AG04450 (cell line): ENCODE measurements at regions not wholly inside any gene's neighbourhood (a gene's known extent, or its start where the extent isn't known, plus 50 kb on each side); places are given as distances from the start of the nearest gene placed in this dataset.

ENCODE experiments used
- CTCF ChIA-PET: fragments of 300-600, 350-600 bp; formaldehyde crosslinking; extraction: SDS; loops from one replicate; lab custom pipeline; 2022; ENCODE audit warnings: antibody characterized with exemption, inconsistent platforms; lab: Charles Lee
- POLR2A ChIA-PET: fragments of 350-600 bp; formaldehyde crosslinking; extraction: SDS; loops from one replicate; lab custom pipeline; 2021; ENCODE audit warnings: antibody characterized with exemption, inconsistent platforms; lab: Yijun Ruan, JAX
- DNase-seq: peaks from one replicate; pipeline ENCODE4 v3.0.0-alpha.2; 2011; ENCODE audit warnings: low read depth, low spot score
- H3K27ac ChIP-seq: one replicate; pipeline ENCODE4 v1.5.1; 2012; ENCODE audit warnings: low read depth, low read length, control low read depth
- H3K27me3 ChIP-seq: one replicate; pipeline ENCODE4 v1.6.0; 2012; ENCODE audit warnings: low read length; ENCODE audit not compliant: control insufficient read depth, insufficient read depth
- H3K4me3 ChIP-seq: 2 replicates; pipeline ENCODE4 v1.5.1; 2011; ENCODE audit warnings: mild to moderate bottlenecking, low read depth, low read length, control low read depth
- H3K9me3 ChIP-seq: 2 replicates; pipeline ENCODE4 v1.5.1; 2012; ENCODE audit warnings: low read length; ENCODE audit not compliant: control insufficient read depth, insufficient read depth
- TF ChIP-seq, protein P1 (sequence below): IDR thresholded peaks from 2 replicates; pipeline ENCODE4 v1.5.1; 2011; ENCODE audit warnings: low read depth, low read length, control low read depth, inconsistent platforms

GRCh38 chr3:102608875-102609274 is 174.1 kb downstream of the ZPLD1 start:
- POLR2A ChIA-PET, result no interaction called here

DNA sequence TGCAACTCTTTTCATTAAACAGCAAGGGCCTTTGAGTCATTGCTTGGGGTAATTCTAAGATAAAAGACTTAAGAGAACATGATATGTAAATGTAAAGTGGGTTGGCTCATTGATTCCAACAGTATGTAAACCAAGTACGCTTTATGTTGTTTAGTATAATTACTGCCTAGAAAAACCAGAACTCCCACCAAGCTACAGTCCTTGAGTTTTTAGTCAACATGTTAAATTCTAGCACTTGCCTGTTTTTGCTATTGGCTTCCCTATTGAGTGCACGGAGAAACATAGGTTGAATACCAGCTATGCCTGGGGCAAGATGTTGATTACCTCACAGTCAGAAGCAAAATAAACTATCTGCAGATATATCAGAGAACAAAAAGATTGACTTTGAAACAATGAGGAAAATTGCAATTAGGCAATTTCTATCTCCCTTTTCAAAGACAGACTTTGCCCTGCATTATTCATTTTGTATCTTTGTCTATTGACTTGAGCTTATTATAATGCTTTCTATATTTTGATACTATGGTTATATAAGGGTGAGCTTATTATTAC is 179.3 kb downstream of the ZPLD1 start:
- no peak overlapping the region for H3K4me3 ChIP-seq
- POLR2A ChIA-PET, result no interaction called here
- DNase-seq, result no peak
- CTCF ChIA-PET, result no interaction called here
- TF ChIP-seq, protein P1, sequence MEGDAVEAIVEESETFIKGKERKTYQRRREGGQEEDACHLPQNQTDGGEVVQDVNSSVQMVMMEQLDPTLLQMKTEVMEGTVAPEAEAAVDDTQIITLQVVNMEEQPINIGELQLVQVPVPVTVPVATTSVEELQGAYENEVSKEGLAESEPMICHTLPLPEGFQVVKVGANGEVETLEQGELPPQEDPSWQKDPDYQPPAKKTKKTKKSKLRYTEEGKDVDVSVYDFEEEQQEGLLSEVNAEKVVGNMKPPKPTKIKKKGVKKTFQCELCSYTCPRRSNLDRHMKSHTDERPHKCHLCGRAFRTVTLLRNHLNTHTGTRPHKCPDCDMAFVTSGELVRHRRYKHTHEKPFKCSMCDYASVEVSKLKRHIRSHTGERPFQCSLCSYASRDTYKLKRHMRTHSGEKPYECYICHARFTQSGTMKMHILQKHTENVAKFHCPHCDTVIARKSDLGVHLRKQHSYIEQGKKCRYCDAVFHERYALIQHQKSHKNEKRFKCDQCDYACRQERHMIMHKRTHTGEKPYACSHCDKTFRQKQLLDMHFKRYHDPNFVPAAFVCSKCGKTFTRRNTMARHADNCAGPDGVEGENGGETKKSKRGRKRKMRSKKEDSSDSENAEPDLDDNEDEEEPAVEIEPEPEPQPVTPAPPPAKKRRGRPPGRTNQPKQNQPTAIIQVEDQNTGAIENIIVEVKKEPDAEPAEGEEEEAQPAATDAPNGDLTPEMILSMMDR, result no peak
- no peaks in the 10 kb centered on the region for H3K27me3 ChIP-seq
- H3K9me3 ChIP-seq, result no peaks in the 10 kb centered on the region
- H3K27ac ChIP-seq, result no peak overlapping the region

More at GRCh38 chr3:102608875-102609274, 174.1 kb downstream of the ZPLD1 start:
- Histone ChIP-seq H3K4me3 (no peak overlapping the region), H3K27ac (no peak overlapping the region), H3K9me3 (no peaks in the 10 kb centered on the region), H3K27me3 (no peaks in the 10 kb centered on the region)
- CTCF ChIA-PET, result no interaction called here
- TF ChIP-seq, protein P1, result no peak
- DNase-seq, result no peak

DNA sequence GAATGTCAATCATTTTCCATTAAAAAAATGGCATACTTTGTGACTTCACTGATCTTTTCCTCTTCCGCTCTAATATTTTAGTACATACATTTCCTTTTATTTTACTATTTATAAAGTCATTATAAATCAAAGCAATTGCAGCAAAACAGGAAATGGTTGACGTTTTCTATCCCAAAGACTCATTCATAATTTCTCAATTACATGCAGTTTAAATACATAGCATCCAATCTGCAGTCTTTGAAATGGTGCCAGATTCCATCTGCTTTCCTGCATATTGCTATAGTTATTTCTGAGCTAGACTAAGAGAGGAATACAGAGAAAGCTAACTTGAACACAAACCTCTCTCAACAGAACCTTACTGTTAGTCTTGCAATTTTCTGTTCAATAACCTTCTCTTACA is 179.8 kb downstream of the ZPLD1 start:
- CTCF ChIA-PET, result no interaction called here
- TF ChIP-seq, protein P1, result no peak

DNA sequence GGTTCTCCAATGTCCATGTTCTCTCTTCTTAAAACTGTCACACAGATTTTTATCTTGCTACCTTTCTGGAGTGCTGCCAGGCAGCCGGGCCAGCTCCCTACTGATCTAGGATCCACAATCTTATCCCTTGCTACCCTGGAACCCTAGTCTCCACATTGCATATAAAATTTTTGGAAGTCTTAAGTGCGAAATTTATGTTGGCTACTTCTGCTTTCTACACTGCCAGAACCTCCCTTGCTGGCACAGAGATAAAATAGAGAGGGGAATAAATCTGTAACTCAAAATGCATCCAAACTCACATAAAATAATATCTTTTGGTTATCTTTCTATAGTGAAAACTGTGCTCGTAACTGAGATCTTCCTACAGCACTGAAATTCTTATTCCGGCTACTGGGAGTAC is 182.6 kb downstream of the ZPLD1 start:
- no peak for DNase-seq
- Histone ChIP-seq H3K9me3 (no peaks in the 10 kb centered on the region), H3K27me3 (no peaks in the 10 kb centered on the region), H3K27ac (no peak overlapping the region), H3K4me3 (no peak overlapping the region)
- TF ChIP-seq, protein P1, result no peak
- ChIA-PET POLR2A (no interaction called here), CTCF (no interaction called here)

More for the DNA sequence above, 179.8 kb downstream of the ZPLD1 start:
- H3K27me3 ChIP-seq, result no peaks in the 10 kb centered on the region
- H3K4me3 ChIP-seq, result no peak overlapping the region
- no peak for DNase-seq
- no peaks in the 10 kb centered on the region for H3K9me3 ChIP-seq
- H3K27ac ChIP-seq, result no peak overlapping the region
- POLR2A ChIA-PET, result no interaction called here

- TF ChIP-seq, protein P1, result no peak
- POLR2A ChIA-PET, result no interaction called here
Measured at GRCh38 chr3:102619361-102619760, 184.5 kb downstream of the ZPLD1 start.

More at GRCh38 chr3:102619361-102619760, 184.5 kb downstream of the ZPLD1 start:
- H3K27ac ChIP-seq, result no peak overlapping the region
- H3K9me3 ChIP-seq, result no peaks in the 10 kb centered on the region
- H3K27me3 ChIP-seq, result no peaks in the 10 kb centered on the region
- CTCF ChIA-PET, result no interaction called here
- H3K4me3 ChIP-seq, result no peak overlapping the region
- no peak for DNase-seq
